Nucleus accumbens (tissue), 56 donors: ENCODE measurements at regions not wholly inside any gene's neighbourhood (a gene's known extent, or its start where the extent isn't known, plus 50 kb on each side); places are given as distances from the start of the nearest gene placed in this dataset.
"Not testable (repeated sequence)": the region's sequence is repeated elsewhere in the genome, so short reads cannot be mapped to it uniquely, and the experiment has no call there.

Source experiments
- DNase-seq, 56 donors: peaks; one replicate each; lab custom pipeline; 2025; lab: John Stamatoyannopoulos, UW

DNA sequence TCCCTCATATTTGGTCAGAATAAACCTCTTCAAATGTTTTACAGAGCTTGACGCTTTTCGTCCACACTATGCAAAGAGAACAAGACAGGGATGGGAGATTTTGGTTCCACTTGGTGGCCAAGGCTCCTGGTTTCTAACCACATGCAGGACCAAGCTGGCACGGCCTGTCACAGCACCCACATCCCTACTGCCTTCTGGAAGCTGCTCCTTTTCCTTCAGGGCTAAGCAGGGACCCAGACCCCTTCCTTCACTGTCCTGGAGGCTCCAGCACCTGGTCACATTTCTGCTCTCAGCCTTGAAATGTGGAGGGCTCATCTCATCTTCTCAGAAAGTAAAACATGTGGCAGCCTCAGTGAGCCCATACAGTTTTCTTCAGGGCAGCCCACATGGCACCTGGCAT lies 50.4 kb upstream of the ARHGEF7 start:
- no peak for DNase-seq

DNA sequence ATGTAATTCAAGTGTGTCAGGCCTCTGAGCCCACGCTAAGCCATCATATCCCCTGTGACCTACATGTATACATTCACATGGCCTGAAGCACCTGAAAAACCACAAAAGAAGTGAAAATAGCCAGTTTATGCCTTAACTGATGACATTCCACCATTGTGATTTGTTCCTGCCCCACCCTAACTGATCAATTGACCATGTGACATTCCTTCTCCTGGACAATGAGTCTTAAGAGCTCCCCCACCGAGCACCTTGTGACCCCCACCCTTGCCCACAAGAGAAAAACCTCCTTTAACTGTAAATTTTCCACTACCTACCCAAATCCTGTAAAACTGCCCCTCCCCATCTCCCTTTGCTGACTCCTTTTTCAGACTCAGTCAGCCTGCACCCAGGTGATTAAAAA lies 52.1 kb upstream of the ARHGEF7 start:
- no peak for DNase-seq

GRCh38 chr13:111062305-111062704 lies 52.8 kb upstream of the ARHGEF7 start:
- no peak for DNase-seq

DNA sequence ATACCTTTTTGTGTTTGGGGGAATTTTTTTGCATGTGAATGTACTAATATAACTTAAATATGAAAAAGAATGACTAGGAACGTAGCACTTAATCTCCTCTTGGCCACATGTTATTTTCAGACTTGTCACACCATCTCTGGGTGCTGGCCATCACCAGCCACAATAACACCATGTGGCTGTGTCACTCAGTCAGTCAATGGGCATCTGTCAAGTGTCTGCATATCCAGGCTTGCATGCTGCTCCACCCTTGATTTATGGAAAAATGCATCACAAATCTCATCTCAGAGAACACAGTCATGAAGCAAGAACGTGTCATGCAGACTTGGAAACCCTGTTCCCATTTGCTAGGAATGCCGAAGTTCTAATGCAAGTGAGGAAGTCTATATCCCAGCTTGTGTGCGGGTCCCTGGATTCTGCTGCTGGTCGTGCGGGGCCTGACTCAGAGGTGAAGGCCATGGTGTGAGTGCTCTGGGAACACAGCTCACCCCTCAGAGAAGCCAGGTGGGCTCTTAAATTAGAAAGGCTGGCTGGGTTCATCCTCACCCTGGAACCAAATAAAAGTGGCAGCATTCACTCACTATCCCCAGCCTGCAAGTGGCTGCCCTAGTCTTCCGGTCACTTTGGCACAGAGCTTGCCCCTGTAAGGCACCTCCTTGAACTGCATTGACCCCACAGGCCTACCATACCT lies 53.6 kb upstream of the ARHGEF7 start:
- no peak for DNase-seq

GRCh38 chr13:111060237-111060919 lies 54.7 kb upstream of the ARHGEF7 start:
- DNase-seq = no peak

GRCh38 chr13:111058796-111059506 lies 56.2 kb upstream of the ARHGEF7 start:
- no peak for DNase-seq

GRCh38 chr13:111058339-111058738 lies 56.8 kb upstream of the ARHGEF7 start:
- not testable (repeated sequence) for DNase-seq

GRCh38 chr13:111051726-111052232 lies 63.3 kb upstream of the ARHGEF7 start:
- not testable (repeated sequence) for DNase-seq

DNA sequence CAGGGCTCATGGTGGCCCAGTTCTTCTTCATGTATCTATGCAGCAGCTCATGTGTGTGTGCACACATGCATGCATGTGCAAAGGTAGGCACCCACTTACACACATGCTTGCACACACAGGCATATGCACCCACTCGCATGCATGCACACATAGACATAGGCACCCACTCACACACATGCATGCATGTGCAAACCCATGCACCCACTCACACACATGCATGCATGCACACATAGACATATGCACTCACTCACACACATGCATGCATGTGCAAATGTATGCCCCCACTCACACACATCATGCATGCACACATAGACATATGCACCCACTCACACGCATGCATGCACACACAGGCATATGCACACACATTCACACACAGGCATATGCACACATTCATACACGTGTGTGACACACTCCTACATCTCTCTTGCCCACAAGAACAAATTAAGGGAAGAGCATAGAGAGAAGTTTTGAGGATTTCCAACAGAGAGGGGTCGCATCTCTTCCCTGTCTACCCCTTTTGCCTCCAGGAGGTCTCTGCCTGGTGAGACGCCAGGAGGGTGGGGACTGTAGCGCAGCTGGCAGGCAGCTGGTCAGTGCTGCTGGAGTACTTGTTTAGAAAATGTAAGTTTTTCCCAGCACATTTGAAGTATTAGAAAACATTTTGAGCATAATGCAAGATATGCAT lies 63.9 kb upstream of the ARHGEF7 start:
- no peak for DNase-seq

DNA sequence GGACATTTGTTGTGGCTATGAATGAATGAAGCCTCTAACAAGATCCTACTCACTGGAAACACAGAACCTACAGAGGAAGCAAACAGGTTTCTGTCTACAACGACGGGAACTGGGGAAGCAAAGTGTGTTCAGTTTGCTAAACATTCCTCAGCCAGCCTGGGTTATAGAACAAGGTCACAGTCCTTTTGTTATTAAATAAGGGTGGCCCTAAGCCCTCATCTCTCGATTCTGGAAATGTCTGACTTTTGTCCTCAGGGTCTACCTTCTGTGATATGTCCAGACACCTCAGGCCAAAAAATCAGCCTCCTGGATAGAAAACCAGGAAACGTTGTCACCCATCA lies 64.6 kb upstream of the ARHGEF7 start:
- no peak for DNase-seq

GRCh38 chr13:111049791-111050538 lies 65.1 kb upstream of the ARHGEF7 start:
- DNase-seq = peak in 15 of 56 donors; percentile 6 to 57 (median 18)

GRCh38 chr13:111048387-111048786 lies 66.7 kb upstream of the ARHGEF7 start:
- no peak for DNase-seq

DNA sequence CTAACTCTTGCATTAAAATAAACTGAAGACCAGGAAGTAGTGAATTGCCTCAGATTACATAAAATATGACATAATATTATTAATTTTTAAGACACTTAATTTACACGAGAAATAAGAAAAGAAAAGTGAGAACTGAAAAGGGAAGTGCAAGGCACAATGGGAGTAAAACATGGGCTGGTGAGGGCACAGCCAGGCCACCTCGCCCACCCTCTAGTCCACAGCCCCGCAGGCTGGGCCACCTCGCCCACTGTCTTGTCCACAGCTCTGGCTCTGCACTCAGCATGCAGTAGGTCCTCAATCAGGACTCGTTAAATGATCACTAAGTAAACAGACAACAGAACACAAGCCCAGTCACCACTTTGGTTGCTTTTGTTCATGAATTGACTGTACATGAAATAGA lies 67.8 kb upstream of the ARHGEF7 start:
- DNase-seq = no peak

DNA sequence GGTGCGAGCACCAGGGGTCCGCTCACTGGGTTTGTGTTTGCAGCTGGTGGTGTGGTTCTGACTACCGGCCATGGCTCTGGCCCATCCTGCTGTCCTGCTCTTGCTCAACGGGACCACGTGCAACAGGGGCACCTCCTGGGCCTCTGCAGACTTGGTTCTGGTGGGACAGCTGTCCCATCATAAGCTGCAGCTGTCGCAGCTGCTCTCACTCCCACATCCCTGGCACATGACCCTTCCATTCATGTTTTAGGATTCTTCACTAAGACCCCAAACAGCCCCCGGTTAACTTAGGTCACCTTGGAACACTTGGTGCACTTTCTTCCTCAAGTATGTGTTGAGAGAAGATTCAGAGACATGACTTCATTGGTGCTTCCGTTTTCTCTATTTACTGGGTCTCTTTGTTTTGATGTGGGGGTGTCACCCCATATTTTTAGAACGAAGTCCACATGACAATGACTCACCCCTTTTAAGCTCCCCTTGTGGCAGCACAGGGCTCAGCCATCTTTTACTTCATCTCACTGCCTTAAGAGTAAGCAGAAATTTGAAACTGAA lies 68.4 kb upstream of the ARHGEF7 start:
- no peak for DNase-seq

DNA sequence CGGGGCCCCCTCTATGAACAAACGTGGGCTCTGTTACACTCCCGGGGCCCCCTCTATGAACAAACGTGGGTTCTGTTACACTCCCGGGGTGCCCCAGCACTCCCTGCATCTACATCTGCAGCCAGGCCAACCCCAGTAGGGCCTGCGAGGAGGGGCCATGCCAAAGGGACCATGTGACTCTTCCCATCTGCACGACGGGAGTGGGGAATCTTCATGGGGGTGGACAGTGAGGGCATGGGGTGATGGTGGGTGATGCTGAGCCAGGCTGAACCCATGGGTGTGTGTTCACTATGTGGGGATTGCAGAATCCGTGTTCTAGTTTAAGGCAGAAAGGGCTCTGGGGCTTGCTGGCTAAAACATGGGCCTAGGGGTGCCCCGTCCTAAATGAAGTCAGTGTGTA lies 69.9 kb upstream of the ARHGEF7 start:
- no peak for DNase-seq

- DNase-seq = no peak
These were observed 70.9 kb upstream of the ARHGEF7 start for GRCh38 chr13:111044087-111044830.

DNA sequence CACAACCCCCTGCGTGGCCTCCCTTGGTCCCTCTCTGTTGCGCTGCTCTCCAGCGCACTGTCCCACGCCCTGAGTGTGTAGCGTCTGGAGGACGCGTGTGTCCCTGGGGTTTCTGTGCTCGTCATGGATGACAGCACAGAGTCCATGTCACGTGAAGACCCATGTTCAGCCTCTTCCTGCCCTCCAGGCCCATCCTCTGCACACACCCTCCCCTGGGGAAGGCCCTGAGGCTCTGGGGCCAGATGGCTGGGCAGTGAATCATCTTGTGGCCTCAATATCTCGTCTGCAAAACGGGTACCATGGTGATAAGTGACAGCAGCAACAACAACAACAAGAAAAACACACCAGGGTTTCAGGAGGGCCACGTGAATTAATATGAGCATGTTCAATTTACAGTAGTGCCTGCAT lies 71.5 kb upstream of the ARHGEF7 start:
- no peak for DNase-seq

- DNase-seq = no peak
These were observed 72.4 kb upstream of the ARHGEF7 start for GRCh38 chr13:111042661-111043226.

DNA sequence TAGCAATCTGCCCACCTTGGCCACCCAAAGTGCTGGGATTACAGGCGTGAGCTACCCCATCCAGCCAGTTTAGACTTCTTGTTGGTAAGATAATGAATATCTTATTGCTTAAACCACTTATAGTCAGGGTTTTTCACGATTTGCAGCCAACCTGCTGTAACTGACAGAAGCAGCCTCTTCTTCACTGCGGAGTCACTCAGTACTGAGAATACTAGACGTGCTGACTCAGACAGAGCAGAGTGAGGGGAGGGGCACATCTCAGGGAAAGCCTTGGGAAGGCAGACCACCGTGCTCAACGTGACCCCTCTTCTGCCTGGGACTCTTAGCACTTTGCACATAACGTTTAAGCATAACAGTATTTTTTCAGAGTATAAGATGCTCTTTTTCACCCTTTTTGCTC lies 74.3 kb upstream of the ARHGEF7 start:
- no peak for DNase-seq
